ENCODE measurements at regions not wholly inside any gene's neighbourhood (a gene's known extent, or its start where the extent isn't known, plus 50 kb on each side); places are given as distances from the start of the nearest gene placed in this dataset.

GRCh38 chr12:38139456-38139855, 177.1 kb upstream of the ALG10B start:
- H3K27ac ChIP-seq = no peak overlapping the region
- no peaks in the 10 kb centered on the region for H3K9me3 ChIP-seq (ENCODE audit: insufficient read depth, low read depth)
- CTCF ChIA-PET = no interaction called here
- peaks cover 19% of the 10 kb centered on the region for H3K4me1 ChIP-seq (replicated peaks; ENCODE audit: insufficient read depth)
- BruUV-seq (replicated peaks) = no TSS peak
- no peak for DNase-seq
- no peaks in the 10 kb centered on the region for H3K27me3 ChIP-seq (ENCODE audit: insufficient read depth, low read depth)
- no peak overlapping the region for H3K4me3 ChIP-seq
- intact Hi-C loops (cut with micrococcal nuclease; ENCODE audit: unreplicated experiment) = loop anchor here (5.0 to 10.0 kb wide), 3 partner anchors 248 to 1135 kb away; no protein-coding TSS in a partner anchor
- H3K4me2 ChIP-seq = no peak overlapping the region
- no peak for TF ChIP-seq CTCF (conservative IDR thresholded peaks at IDR 0.05)
- no peak for TF ChIP-seq EZH2 (IDR thresholded peaks at IDR 0.05; ENCODE audit: low read depth)
- H2AFZ ChIP-seq = no peak overlapping the region
- H3K9me2 ChIP-seq (ENCODE audit: insufficient read depth) = no peaks in the 10 kb centered on the region
- H3K36me3 ChIP-seq (ENCODE audit: low read depth) = no peaks in the 10 kb centered on the region
- H4K20me1 ChIP-seq (ENCODE audit: insufficient read depth) = no peaks in the 10 kb centered on the region
- POLR2A ChIA-PET (ENCODE audit: unreplicated experiment) = no interaction called here
- H3K79me2 ChIP-seq (ENCODE audit: low read depth) = no peaks in the 10 kb centered on the region
- peaks cover 9% of the 10 kb centered on the region; the same call in 1 of the 2 replicates for H3F3A ChIP-seq (ENCODE audit: insufficient read depth, low read depth)

DNA sequence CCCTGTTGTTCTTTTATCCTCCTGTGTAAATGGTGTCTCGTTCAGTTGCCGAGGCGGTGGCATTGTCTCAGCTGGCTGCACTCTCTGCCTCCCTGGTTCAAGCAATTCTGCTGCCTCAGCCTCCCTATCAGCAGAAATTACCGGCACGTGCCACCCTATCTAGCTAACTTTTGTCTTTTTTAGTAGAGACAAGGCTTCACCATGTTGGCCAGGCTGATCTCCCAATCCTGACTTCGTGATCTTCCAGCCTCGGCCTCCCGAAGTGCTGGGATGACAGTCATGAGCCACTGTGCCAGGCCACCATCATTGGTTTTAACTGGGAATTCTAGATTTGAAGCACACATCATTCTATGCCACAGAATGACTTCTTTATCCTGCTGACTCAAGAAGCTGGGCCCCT, 175.3 kb upstream of the ALG10B start:
- H3K4me2 ChIP-seq = no peak overlapping the region
- H3K79me2 ChIP-seq (ENCODE audit: low read depth) = no peaks in the 10 kb centered on the region
- no peak overlapping the region for H3K27ac ChIP-seq
- H3K9me3 ChIP-seq (ENCODE audit: insufficient read depth, low read depth) = peaks cover 6% of the 10 kb centered on the region; the same call in 1 of the 2 replicates
- no peaks in the 10 kb centered on the region for H3K27me3 ChIP-seq (ENCODE audit: insufficient read depth, low read depth)
- ChIA-PET POLR2A (ENCODE audit: unreplicated experiment) (no interaction called here), CTCF (no interaction called here)
- H3K9me2 ChIP-seq (ENCODE audit: insufficient read depth) = no peaks in the 10 kb centered on the region
- intact Hi-C loops (cut with micrococcal nuclease; ENCODE audit: unreplicated experiment) = loop anchor here (10.0 kb wide), 1 partner anchor 144 kb away; no protein-coding TSS in a partner anchor
- H2AFZ ChIP-seq = no peak overlapping the region
- H3K4me1 ChIP-seq (replicated peaks; ENCODE audit: insufficient read depth) = peaks cover 8% of the 10 kb centered on the region
- H3K36me3 ChIP-seq (ENCODE audit: low read depth) = no peaks in the 10 kb centered on the region
- no peaks in the 10 kb centered on the region for H3F3A ChIP-seq (ENCODE audit: insufficient read depth, low read depth)
- no peak for DNase-seq
- H4K20me1 ChIP-seq (ENCODE audit: insufficient read depth) = no peaks in the 10 kb centered on the region
- no TSS peak for BruUV-seq (replicated peaks)
- TF ChIP-seq EZH2 (IDR thresholded peaks at IDR 0.05; ENCODE audit: low read depth) (no peak), CTCF (conservative IDR thresholded peaks at IDR 0.05) (no peak)
- H3K4me3 ChIP-seq = no peak overlapping the region

DNA sequence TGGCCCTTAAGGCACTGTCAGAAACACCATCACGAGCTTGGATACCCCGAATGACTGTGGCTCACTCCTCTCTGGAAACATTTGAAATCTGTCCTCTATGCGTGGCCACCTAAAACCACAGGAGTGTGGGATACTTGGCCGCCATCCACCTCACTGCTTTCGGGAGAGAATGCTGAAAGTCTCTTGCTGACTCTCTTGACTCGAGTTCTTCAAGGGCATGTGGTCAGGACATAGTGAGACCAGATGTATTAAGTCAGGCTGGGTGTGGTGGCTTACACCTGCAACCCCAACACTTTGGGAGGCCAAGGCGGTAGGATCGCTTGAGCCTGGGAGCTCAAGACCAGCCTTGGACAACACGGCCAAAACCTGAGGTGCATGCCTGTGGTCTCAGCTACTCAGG, 174.7 kb upstream of the ALG10B start:
- Histone ChIP-seq H4K20me1 (ENCODE audit: insufficient read depth) (no peaks in the 10 kb centered on the region), H3F3A (ENCODE audit: insufficient read depth, low read depth) (no peaks in the 10 kb centered on the region), H3K27me3 (ENCODE audit: insufficient read depth, low read depth) (no peaks in the 10 kb centered on the region), H3K4me3 (no peak overlapping the region), H3K79me2 (ENCODE audit: low read depth) (no peaks in the 10 kb centered on the region), H3K4me2 (no peak overlapping the region), H3K9me3 (ENCODE audit: insufficient read depth, low read depth) (peaks cover 12% of the 10 kb centered on the region; the same call in 1 of the 2 replicates), H3K36me3 (ENCODE audit: low read depth) (no peaks in the 10 kb centered on the region), H3K27ac (no peak overlapping the region), H3K9me2 (ENCODE audit: insufficient read depth) (no peaks in the 10 kb centered on the region), H2AFZ (no peak overlapping the region), H3K4me1 (replicated peaks; ENCODE audit: insufficient read depth) (peaks cover 8% of the 10 kb centered on the region)
- DNase-seq = no peak
- intact Hi-C loops (cut with micrococcal nuclease; ENCODE audit: unreplicated experiment) = loop anchor here (10.0 kb wide), 1 partner anchor 143 kb away; no protein-coding TSS in a partner anchor
- TF ChIP-seq CTCF (conservative IDR thresholded peaks at IDR 0.05) = no peak
- TF ChIP-seq EZH2 (IDR thresholded peaks at IDR 0.05; ENCODE audit: low read depth) = no peak
- BruUV-seq (replicated peaks) = no TSS peak
- ChIA-PET CTCF (no interaction called here), POLR2A (ENCODE audit: unreplicated experiment) (no interaction called here)

Data from PC-9 (cell line).